HG03460 (cell line): ENCODE measurements at regions not wholly inside any gene's neighbourhood (a gene's known extent, or its start where the extent isn't known, plus 50 kb on each side); places are given as distances from the start of the nearest gene placed in this dataset.
"Not testable (repeated sequence)": the region's sequence is repeated elsewhere in the genome, so short reads cannot be mapped to it uniquely, and the experiment has no call there.

Source experiments
- ATAC-seq: cut with Tn5 transposase; IDR thresholded peaks from one replicate; pipeline ENCODE4 v1.9.1; 2021; ENCODE audit not compliant: unreplicated experiment

GRCh38 chr14:85050180-85050579, 479.8 kb upstream of the FLRT2 start:
- ATAC-seq: no peak

- no peak for ATAC-seq
Measured at GRCh38 chr14:85052646-85053045, 477.3 kb upstream of the FLRT2 start.

DNA sequence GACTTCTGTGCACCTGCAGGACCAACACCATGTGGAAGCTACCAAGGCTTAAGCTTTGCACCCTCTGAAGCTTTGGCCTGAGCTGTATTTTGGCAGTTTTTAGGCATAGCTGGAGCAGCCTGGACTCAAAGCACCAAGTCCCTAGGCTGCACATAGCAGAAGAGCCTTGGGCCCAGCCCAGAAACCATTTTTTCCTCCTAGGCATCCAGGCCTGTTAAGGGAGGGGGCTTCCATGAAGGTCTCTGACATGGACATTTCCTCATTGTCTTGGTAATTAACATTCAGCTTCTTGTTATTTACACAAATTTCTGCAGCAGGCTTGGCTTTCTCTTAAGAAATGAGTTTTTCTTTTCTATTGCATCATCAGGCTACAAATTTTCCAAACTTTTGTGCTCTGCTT, 475.8 kb upstream of the FLRT2 start:
- ATAC-seq: no peak

DNA sequence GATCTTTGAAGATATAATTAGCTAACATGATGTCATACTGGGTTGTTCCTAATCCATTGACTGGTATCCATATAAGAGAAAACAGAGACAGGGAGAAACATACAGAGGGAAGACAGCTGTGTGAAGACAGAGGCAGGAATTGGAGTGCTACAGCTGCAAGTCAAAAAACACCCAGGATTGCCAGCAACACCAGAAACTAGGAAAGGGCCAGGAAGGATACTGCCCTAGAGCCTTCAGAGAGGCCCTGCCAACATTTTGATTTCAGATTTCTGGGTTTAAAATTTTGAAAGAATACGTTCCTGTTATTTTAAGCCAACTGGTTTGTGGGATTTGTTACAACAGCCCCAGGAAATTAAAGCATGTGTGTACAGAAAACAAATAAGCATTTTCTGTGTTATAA, 473.7 kb upstream of the FLRT2 start:
- no peak for ATAC-seq

DNA sequence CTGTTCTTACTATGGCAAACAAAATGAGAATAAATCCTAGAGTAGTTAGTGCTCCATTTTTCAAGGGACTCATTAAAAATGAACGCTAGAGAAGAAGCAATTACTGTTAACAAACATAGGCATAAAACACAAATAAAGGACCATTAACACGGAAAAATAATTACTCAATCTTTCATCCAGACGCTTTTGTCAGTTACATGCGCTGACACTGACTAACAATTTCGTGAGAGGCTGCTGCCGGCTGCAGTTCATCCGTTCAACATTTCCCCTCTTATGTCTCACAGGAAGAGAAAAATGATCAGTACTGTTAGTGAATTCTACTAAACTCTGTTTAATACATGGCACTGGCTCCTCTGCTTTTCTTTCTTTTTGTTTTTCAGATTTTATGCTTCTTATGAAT, 472.7 kb upstream of the FLRT2 start:
- ATAC-seq: no peak

DNA sequence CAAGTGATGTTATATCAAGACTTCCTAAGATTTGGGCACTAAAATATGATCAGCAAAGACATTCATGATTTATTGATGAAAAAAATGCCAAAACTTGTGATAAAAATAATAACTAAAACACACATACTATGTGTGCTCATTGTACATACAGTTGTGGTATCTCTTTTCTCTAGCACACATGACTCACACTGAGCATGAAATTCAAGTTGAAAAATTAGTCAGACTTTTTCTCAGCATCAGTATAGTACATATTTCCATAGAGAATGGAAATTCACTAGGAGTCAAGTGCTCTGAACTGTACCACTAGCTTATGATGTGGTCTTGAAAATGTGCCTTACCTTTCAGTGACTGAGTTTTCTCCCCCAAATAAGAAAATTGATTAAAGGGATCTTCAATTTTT, 471.8 kb upstream of the FLRT2 start:
- ATAC-seq: no peak

DNA sequence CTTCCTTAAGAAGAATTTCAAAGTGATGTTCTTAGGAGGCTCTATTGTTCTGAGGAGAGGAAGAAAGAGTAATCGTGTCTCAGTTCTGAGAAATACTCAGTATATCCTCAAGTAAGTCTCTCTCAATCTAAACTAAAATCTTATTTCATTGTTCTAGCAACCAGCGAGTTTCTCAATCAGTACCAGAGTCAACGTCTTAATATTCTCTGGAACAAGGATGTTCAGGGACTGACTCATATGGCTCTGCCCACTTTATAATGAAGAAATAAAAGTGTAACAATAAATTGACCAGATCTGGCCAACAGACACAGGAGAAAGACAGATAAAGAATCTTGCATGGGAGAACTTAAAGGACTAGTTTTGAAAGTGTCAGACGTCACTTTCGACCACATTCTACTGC, 469.8 kb upstream of the FLRT2 start:
- ATAC-seq: no peak

DNA sequence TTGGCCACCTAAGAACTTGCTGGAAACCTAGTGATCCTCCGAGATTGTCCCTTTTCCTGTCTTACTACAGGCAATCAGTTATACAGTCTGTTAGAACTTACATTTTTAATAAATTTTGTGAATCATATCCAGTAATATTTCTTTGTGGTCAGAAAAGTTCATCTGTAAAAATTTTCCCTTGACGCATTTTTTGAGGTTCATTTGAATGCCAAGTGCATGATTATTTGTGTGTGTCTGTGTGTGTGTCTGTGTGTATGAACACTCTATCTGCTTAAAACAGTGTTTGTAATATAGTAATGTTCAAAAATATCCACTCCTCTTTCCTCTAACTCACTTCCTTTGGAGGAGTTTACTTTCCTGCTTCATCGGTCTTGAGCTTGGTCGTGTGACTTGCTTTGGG, 468.7 kb upstream of the FLRT2 start:
- no peak for ATAC-seq

- ATAC-seq: no peak
Measured at GRCh38 chr14:85063747-85064146, 466.2 kb upstream of the FLRT2 start.

- no peak for ATAC-seq
Measured at GRCh38 chr14:85071447-85071846, 458.5 kb upstream of the FLRT2 start.

DNA sequence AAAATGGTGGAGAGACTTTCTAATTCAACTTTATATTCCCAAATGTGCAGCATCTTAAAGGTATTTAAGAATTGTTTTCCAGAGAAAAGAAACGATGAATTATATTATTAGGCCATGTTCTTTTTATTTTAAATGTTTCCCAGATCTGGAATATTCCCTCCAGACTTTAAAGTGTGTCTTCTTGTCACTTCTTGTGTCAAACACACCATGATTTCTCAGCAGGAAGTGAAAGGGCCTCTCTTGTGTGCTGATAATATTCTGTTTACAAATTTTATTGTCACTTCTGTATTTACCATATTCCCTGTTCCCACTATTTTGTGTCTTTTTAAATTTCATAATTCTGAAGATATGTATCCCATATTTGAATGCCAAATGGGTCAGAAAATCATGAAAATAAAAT, 455.0 kb upstream of the FLRT2 start:
- ATAC-seq: no peak

- ATAC-seq: no peak
Measured at GRCh38 chr14:85075694-85076476, 454.1 kb upstream of the FLRT2 start.

DNA sequence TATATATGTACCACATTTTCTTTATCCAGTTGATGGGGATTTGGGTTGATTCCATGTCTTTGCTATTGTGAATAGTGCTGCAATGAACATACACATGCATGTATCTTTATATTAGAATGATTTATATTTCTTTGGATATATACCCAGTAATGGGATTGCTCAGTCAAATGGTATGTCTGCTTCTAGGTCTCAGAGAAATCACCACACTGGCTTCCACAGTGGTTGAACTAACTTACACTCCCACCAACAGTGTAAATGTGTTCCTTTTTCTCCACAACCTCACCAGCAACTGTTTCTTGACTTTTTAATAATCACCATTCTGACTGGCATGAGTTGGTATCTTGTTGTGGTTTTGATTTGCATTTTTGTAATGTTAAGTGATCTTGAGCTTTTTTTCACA, 452.2 kb upstream of the FLRT2 start:
- not testable (repeated sequence) for ATAC-seq

GRCh38 chr14:85079842-85080730, 449.9 kb upstream of the FLRT2 start:
- no peak for ATAC-seq

DNA sequence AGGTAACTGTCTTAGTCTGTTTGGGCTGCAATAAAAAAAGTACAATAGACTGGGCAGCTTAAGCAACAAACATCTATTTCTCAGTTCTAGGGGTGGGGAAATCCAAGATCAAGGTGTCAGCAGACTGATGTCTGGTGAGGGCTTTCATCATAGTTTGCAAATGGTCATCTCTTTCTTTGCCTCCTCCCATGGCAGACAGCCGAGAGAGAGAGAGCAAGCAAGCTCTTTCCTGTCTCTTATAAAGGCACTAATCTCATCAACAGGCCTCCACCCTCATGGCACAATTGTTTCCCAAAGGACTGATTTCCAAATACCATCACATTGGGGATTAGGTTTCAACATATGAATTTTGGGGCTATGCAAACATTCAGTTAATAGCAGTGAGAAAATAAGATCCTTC, 445.6 kb upstream of the FLRT2 start:
- no peak for ATAC-seq

DNA sequence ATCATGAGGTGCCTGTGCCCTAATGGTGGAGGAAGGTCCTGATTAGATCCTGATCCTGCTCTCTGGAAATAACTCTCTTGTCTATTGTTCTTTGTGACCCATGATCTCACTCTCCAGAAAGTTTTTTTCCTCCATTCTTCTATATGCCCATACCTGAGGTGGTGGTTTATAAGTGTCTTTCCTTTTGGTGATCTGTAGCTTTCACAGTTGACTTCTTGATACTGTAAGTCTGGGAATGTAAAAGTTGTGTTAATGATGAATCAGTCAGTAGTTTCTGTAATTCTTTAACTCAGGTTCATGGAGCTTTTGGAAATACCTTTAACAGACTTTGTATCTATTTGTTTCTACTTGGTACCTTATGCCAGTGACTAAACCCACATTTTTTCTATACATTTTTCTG, 444.0 kb upstream of the FLRT2 start:
- no peak for ATAC-seq

GRCh38 chr14:85087201-85087600, 442.7 kb upstream of the FLRT2 start:
- no peak for ATAC-seq

DNA sequence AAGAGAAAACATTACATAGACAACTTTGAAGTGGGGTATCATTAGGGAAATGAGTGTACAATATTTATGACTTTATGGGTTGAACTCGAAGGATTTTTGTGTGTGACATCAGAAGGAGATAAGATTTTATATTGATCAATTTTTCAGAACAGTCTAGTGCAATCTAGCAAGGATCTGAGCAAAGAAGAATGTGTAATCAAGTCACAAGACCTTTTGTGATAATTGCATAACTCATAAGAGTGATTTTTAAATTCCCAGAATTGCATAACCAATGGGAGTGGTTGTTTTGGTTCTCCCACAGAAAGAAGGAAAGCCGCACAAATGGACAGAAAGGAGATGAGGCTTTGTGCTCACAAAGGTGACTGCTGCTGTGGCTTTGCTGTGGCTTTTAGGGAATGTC, 441.8 kb upstream of the FLRT2 start:
- no peak for ATAC-seq

GRCh38 chr14:85090681-85091080, 439.3 kb upstream of the FLRT2 start:
- no peak for ATAC-seq

GRCh38 chr14:85093631-85094330, 436.2 kb upstream of the FLRT2 start:
- ATAC-seq: no peak

GRCh38 chr14:85102591-85102990, 427.4 kb upstream of the FLRT2 start:
- ATAC-seq: no peak

DNA sequence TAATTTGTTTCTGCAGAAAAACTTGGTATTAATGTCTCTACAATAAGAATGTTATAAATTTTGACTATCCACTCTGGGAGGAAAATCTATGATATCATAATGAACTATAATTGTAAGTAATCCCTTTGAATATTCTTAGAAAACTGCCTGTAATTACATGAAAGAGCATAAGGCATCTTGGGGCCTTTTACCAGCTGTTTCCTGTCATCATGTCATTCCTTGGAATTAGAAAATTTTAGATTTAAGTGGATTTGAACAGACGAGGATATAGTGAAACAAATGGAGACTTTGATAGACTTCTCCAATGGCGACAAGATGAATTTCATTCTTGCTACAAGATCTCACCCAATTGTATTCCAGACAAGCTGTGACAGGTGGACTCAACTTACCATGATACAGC, 423.4 kb upstream of the FLRT2 start:
- ATAC-seq: no peak
